ENCODE measurements at regions not wholly inside any gene's neighbourhood (a gene's known extent, or its start where the extent isn't known, plus 50 kb on each side); places are given as distances from the start of the nearest gene placed in this dataset.

DNA sequence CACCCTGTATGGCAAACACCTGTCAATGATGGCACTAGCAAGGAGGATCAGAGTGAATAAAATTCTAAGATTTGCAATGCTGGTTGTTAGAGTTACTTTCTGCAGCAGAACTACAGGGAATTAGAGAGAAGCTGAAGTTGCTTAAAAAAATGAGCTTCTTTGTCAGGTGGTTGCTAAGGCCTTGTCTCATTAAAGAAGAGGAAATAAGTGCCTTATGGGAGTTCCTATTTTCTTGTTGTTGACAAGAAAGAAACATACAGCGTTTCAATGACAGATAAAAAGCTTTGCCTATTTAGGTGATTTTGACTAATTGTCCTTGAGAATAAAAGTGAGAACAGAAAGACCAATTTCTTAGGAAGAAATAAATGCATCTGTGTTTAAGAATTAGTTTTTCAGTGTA is 106.0 kb upstream of the ARHGAP24 start:
- TF ChIP-seq POLR2A (IDR thresholded peaks at IDR 0.05) = no peak
- TF ChIP-seq, protein P1, sequence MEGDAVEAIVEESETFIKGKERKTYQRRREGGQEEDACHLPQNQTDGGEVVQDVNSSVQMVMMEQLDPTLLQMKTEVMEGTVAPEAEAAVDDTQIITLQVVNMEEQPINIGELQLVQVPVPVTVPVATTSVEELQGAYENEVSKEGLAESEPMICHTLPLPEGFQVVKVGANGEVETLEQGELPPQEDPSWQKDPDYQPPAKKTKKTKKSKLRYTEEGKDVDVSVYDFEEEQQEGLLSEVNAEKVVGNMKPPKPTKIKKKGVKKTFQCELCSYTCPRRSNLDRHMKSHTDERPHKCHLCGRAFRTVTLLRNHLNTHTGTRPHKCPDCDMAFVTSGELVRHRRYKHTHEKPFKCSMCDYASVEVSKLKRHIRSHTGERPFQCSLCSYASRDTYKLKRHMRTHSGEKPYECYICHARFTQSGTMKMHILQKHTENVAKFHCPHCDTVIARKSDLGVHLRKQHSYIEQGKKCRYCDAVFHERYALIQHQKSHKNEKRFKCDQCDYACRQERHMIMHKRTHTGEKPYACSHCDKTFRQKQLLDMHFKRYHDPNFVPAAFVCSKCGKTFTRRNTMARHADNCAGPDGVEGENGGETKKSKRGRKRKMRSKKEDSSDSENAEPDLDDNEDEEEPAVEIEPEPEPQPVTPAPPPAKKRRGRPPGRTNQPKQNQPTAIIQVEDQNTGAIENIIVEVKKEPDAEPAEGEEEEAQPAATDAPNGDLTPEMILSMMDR (IDR thresholded peaks at IDR 0.05) = no peak
